Stomach (tissue), 8 donors: ENCODE measurements at regions not wholly inside any gene's neighbourhood (a gene's known extent, or its start where the extent isn't known, plus 50 kb on each side); places are given as distances from the start of the nearest gene placed in this dataset.
"Not testable (repeated sequence)": the region's sequence is repeated elsewhere in the genome, so short reads cannot be mapped to it uniquely, and the experiment has no call there.

ENCODE experiments used
- DNase-seq, 2 donors: peaks; one replicate each; pipeline versions ENCODE4 v3.0.0 to v3.0.0-alpha.2; 2013 to 2019
- H3K27ac ChIP-seq, 5 donors: fragments of 200-600 bp in 4 of 5; sonication (generic) in 4 of 5; one replicate each; pipeline ENCODE4 v1.5.1; 2013 to 2019; ENCODE audit warnings: mild to moderate bottlenecking in 1 of 5, moderate library complexity in 1 of 5
- H3K27me3 ChIP-seq, 3 donors: fragments of 200-600 bp; sonication (generic); one replicate each; pipeline ENCODE4 v1.5.1; 2017 to 2019; ENCODE audit warnings: mixed run types in 1 of 3
- H3K36me3 ChIP-seq, 4 donors: fragments of 200-600 bp; sonication (generic); 1 replicate in 3 of 4; 2 replicates in 1 of 4; pipeline ENCODE4 v1.5.1; 2016 to 2019
- H3K4me1 ChIP-seq, 4 donors: fragments of 200-600 bp; sonication (generic); one replicate each; pipeline ENCODE4 v1.5.1; 2016 to 2019
- H3K4me3 ChIP-seq, 4 donors: fragments of 200-600 bp; sonication (generic) in 3 of 4; one replicate each; pipeline ENCODE4 v1.5.1; 2016 to 2019; ENCODE audit warnings: mild to moderate bottlenecking in 1 of 4
- H3K9me3 ChIP-seq, 4 donors: fragments of 200-600 bp; sonication (generic); one replicate each; pipeline ENCODE4 v1.5.1; 2016 to 2019
- EP300 ChIP-seq: sonication (generic); formaldehyde crosslinking; IDR thresholded peaks from one replicate; pipeline ENCODE4 v1.6.1; 2017; ENCODE audit warnings: antibody characterized with exemption
- POLR2A ChIP-seq, 4 donors: fragments of 450-650 bp; IDR thresholded peaks; one replicate each; pipeline ENCODE4 v1.6.1; 2016; ENCODE audit warnings: antibody characterized with exemption in 4 of 4, control low read depth in 2 of 4, mild to moderate bottlenecking in 1 of 4, moderate library complexity in 1 of 4
- POLR2AphosphoS5 ChIP-seq, 3 donors: sonication (generic); formaldehyde crosslinking; IDR thresholded peaks; one replicate each; pipeline ENCODE4 v1.6.1; 2016; ENCODE audit warnings: antibody characterized with exemption in 3 of 3
- WGBS, 5 donors: extraction: QIAGEN DNeasy Blood & Tissue Kit in 3 of 5; methylation state at CpG; one replicate each; pipeline versions ENCODE4 v1.1.5 to v1.1.7; 2013 to 2018; 5-methylcytosine and 5-hydroxymethylcytosine counted together
- intact Hi-C: fragments of 100-400 bp; cut with DNase I; formaldehyde crosslinking; loops from one replicate; pipeline ENCODE4 v1.15.1; 2023; ENCODE audit warnings: low total_unique reads
- TF ChIP-seq, protein P1 (sequence below), 7 experiments: fragments of 450-650 bp in 4 of 7; fragments of 200-600 bp in 3 of 7; sonication (generic) in 3 of 7; IDR thresholded peaks; one replicate each; pipeline ENCODE4 v1.5.1; 2016 to 2019; ENCODE audit warnings: antibody characterized with exemption in 7 of 7, control low read depth in 2 of 7, mild to moderate bottlenecking in 1 of 7
- donor health status: healthy with polysubstance abuse.
- donor health status: Bipolar disorder and iron deficiency.
- donor health status: healthy.

DNA sequence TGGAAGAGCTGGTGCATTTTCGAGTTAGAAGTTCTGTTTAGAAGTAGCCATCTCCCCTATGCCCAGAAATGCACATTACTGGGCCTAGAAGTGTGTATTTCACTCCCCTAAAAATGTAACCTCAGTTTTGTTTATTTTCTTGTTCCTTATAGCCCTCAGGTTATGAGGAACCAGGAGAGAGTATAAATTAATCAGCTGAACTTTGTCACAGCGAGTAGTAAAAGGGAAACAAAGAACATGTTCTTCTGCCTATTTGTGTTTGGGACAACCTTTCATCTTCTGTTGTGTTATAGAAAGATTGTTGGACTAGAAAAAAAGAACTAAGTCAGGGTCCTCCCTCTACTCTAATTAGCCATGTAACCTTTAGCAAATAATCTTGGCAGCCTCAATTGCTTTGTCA is 160.5 kb upstream of the PDE4B start:
- DNase-seq = no peak
- 84 to 92% (median 87%) methylated on average over 2 of the region's 2 CpGs for WGBS, 5 donors
- intact Hi-C loops = no loop called here

DNA sequence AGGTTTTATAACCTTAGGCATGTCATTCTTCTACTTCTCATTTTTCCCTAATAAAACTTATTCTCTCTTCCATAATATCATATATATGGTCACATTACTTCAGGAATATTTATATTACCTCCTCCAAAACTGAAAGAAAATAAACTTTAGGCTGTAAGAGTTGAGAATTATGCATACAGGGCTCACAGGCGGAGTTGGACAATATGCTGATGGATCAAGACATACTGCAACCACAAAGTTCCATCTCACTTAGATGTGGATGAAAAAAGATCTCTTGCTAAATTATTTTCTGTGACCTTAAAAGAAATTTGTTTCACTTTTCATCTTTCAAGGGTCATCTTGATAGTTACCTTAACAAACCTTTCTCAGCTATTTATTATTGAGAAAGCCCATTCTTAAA is 152.6 kb upstream of the PDE4B start:
- Histone ChIP-seq H3K27me3 (no peaks in the 10 kb centered on the region), H3K4me1 (no peaks in the 10 kb centered on the region), H3K4me3 (no peak overlapping the region), H3K27ac (no peak overlapping the region), H3K36me3 (no peaks in the 10 kb centered on the region), H3K9me3 (no peaks in the 10 kb centered on the region)
- TF ChIP-seq POLR2A (IDR thresholded peaks at IDR 0.05) = no peak
- TF ChIP-seq, protein P1, sequence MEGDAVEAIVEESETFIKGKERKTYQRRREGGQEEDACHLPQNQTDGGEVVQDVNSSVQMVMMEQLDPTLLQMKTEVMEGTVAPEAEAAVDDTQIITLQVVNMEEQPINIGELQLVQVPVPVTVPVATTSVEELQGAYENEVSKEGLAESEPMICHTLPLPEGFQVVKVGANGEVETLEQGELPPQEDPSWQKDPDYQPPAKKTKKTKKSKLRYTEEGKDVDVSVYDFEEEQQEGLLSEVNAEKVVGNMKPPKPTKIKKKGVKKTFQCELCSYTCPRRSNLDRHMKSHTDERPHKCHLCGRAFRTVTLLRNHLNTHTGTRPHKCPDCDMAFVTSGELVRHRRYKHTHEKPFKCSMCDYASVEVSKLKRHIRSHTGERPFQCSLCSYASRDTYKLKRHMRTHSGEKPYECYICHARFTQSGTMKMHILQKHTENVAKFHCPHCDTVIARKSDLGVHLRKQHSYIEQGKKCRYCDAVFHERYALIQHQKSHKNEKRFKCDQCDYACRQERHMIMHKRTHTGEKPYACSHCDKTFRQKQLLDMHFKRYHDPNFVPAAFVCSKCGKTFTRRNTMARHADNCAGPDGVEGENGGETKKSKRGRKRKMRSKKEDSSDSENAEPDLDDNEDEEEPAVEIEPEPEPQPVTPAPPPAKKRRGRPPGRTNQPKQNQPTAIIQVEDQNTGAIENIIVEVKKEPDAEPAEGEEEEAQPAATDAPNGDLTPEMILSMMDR (IDR thresholded peaks at IDR 0.05) = no peak
- intact Hi-C loops = no loop called here
- WGBS, 5 donors = 88 to 98% (median 93%) methylated on average over 1 of the region's 1 CpG
- no peak for DNase-seq

More for the DNA sequence above, 160.5 kb upstream of the PDE4B start:
- no peaks in the 10 kb centered on the region for H3K27me3 ChIP-seq
- H3K27ac ChIP-seq = no peak overlapping the region
- H3K36me3 ChIP-seq = no peaks in the 10 kb centered on the region
- no peak overlapping the region for H3K4me3 ChIP-seq
- no peaks in the 10 kb centered on the region for H3K4me1 ChIP-seq
- TF ChIP-seq EP300 (no peak), POLR2A (IDR thresholded peaks at IDR 0.05) (no peak), POLR2AphosphoS5 (IDR thresholded peaks at IDR 0.05) (no peak)
- TF ChIP-seq, protein P1 (IDR thresholded peaks at IDR 0.05) = no peak
- H3K9me3 ChIP-seq = no peaks in the 10 kb centered on the region

DNA sequence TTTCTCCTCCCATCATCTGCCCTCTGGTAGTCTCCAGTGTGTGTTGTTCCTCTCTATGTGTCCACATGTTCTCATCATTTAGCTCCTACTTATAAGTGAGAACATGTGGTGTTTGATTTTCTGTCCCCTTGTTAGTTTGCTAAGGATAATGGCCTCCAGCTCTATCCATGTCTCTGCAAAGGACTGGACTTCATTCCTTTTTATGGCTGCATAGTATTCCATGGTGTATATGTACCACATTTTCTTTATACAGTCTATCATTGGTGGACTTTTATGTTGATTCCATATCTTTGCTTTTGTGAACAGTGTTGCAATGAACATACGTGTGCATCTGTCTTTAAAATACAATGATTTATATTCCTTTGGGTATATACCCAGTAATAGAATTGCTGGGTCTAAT is 143.5 kb upstream of the PDE4B start:
- WGBS, 5 donors = 91 to 96% (median 91%) methylated on average over 1 of the region's 1 CpG
- not testable (repeated sequence) for DNase-seq, H3K27me3 ChIP-seq

DNA sequence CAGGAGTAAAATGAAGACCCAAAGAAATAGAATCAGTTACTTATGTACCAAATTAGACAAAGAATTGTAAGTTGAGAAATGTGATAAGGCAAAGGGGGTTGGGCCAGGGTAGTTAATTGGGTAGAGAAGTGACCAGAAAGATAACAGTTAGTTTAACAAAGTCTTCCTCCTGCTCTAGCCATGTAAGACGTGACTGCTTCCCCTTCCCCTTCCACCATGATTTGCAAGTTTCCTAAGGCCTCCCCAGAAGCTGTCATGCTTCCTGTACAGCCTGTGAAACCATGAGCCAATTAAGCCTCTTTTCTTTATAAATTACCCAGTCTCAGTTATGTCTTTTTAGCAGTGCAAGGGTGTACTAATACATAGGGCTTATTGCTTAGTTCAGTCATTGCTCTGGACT is 142.0 kb upstream of the PDE4B start:
- Histone ChIP-seq H3K36me3 (no peaks in the 10 kb centered on the region), H3K4me1 (no peaks in the 10 kb centered on the region), H3K4me3 (no peak overlapping the region), H3K27me3 (no peaks in the 10 kb centered on the region), H3K9me3 (peaks cover 0 to 13% (median 0%) of the 10 kb centered on the region in 4 donors), H3K27ac (no peak overlapping the region)
- 62 to 75% (median 66%) methylated on average over 1 of the region's 1 CpG for WGBS, 5 donors
- DNase-seq = no peak
- intact Hi-C loops = no loop called here
- TF ChIP-seq POLR2AphosphoS5 (IDR thresholded peaks at IDR 0.05) = no peak

More for the DNA sequence above, 143.5 kb upstream of the PDE4B start:
- H3K36me3 ChIP-seq, H3K4me1 ChIP-seq, H3K4me3 ChIP-seq, H3K27ac ChIP-seq, intact Hi-C loops: not testable (repeated sequence)
- H3K9me3 ChIP-seq = peaks cover 0 to 13% (median 0%) of the 10 kb centered on the region in 4 donors

DNA sequence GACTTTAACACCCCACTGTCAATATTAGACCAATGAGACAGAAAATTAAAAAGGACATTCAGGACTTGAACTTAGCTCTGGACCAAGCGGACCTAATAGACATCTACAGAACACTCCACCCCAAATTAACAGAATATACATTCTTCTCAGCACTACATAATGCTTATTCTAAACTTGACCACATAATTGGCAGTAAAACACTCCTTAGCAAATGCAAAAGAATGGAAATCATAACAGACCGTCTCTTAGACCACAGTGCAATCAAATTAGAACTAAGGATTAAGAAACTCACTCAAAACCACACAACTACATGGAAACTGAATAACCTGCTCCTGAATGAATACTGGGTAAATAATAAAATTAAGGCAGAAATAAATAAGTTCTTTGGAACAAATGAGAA is 138.2 kb upstream of the PDE4B start:
- H3K27ac ChIP-seq, intact Hi-C loops, H3K27me3 ChIP-seq, H3K4me3 ChIP-seq, H3K4me1 ChIP-seq, H3K36me3 ChIP-seq, DNase-seq, H3K9me3 ChIP-seq: not testable (repeated sequence)
- 78 to 88% (median 84%) methylated on average over 2 of the region's 2 CpGs for WGBS, 5 donors

DNA sequence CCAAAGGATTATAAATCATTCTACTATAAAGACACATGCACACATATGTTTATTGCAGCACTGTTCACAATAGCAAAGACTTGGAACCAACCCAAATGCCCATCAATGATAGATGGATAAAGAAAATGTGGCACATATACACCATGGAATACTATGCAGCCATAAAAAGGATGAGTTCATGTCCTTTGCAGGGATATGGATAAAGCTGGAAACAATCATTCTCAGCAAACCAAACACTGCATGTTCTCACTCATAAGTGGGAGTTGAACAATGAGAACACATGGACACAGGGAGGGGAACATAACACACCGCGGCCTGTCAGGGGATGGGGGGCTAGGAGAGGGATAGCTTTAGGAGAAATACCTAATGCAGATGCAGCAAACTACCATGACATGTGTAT is 135.1 kb upstream of the PDE4B start:
- WGBS, 5 donors = 91 to 100% (median 95%) methylated on average over 2 of the region's 2 CpGs
- H3K36me3 ChIP-seq, DNase-seq, H3K9me3 ChIP-seq, H3K4me1 ChIP-seq, H3K4me3 ChIP-seq, intact Hi-C loops, H3K27me3 ChIP-seq, H3K27ac ChIP-seq: not testable (repeated sequence)

DNA sequence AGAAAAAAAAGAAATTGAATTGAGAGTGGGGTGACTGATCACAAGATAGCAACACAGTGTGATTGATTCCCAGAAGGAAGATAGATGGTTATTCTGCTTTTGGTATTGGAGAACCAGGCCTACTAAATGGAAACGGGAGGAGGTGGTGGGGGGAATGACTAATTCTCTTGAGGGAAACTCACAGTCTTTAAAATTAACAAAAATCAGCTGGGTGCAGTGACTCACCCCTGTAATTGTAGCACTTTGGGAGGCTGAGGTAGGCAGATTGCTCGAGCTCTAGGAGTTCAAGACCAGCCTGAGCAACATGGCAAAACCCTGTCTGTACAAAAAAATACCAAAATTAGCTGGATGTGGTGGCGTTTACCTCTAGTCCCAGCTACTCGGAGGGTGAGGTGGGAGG is 134.6 kb upstream of the PDE4B start:
- intact Hi-C loops = no loop called here
- Histone ChIP-seq H3K4me1 (no peaks in the 10 kb centered on the region), H3K36me3 (no peaks in the 10 kb centered on the region), H3K27me3 (no peaks in the 10 kb centered on the region), H3K27ac (no peak overlapping the region), H3K9me3 (no peaks in the 10 kb centered on the region), H3K4me3 (no peak overlapping the region)
- 60 to 87% (median 82%) methylated on average over 4 of the region's 4 CpGs for WGBS, 5 donors
- TF ChIP-seq POLR2A (IDR thresholded peaks at IDR 0.05) (no peak), POLR2AphosphoS5 (IDR thresholded peaks at IDR 0.05) (no peak), EP300 (no peak)
- TF ChIP-seq, protein P1 (IDR thresholded peaks at IDR 0.05) = no peak
- DNase-seq = no peak
